Fibroblast of skin of right biceps (primary cell): ENCODE measurements at regions not wholly inside any gene's neighbourhood (a gene's known extent, or its start where the extent isn't known, plus 50 kb on each side); places are given as distances from the start of the nearest gene placed in this dataset.
"Not testable (repeated sequence)": the region's sequence is repeated elsewhere in the genome, so short reads cannot be mapped to it uniquely, and the experiment has no call there.

Experiments
- DNase-seq: peaks from one replicate; pipeline ENCODE4 v3.0.0-alpha.2; 2013

DNA sequence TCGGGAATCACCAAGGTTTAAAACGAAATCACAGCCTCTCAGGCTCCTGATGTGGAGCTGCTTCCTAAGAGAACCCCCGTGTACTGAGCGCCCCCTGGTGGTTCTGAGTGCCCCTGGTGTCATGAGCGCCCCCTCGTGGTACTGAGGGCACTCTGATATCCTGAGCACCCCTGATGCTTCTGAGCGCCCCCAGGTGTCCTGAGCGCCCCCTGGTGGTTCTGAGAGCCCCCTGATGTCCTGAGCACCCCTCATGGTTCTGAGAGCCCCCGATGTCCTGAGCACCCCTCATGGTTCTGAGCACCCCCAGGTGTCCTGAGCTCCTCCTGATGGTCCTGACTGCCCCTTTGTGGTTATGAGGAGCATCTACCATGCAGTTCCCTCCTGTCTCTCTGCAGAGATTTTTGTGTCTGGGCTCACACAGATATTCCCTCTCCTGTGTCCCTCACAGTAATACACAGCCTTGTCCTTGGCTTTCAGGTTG lies 1092.1 kb downstream of the TMEM121 start:
- not testable (repeated sequence) for DNase-seq

DNA sequence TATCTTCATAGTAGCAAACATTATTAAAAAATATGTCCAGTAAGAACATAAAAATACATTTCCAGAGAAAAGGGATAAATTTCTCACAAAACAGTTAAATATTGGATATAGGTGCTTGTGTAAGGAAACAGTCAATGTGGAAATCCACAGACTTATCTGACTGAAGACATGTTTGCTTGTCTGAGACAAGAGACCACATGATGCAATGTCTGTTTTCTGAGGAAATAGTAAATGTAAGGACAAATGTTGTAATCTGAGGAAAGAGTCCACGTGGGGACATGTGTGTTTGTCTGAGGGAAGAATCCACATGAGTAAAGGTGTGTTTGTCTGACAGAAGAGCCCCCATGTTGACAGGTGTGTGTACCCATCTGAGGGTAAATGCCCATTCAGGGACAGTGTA lies 1093.2 kb downstream of the TMEM121 start:
- no peak for DNase-seq

- no peak for DNase-seq
These were observed 1094.0 kb downstream of the TMEM121 start for GRCh38 chr14:106620368-106620767.

- DNase-seq: no peak
These were observed 1095.9 kb downstream of the TMEM121 start for GRCh38 chr14:106622200-106622745.

- DNase-seq: no peak
These were observed 1098.8 kb downstream of the TMEM121 start for GRCh38 chr14:106625186-106625585.

DNA sequence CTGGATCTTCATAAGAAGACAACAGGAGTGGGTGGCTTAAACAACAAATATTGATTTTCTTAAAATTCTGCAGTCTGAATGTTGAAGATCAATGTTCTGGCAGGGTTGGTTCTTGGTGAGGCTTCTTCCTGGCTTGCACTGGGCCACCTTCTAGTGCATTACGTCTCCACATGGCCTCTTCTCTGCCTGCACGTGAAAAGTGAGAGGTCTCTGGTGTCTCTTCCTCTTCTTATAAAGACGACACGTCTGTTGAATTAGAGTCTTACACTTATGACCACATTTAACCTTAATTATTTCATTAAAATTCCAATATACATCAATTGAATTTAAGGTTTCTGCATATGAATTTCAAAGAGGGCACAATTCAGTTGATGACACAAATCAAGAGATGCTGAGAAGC lies 1100.1 kb downstream of the TMEM121 start:
- DNase-seq: not testable (repeated sequence)

- not testable (repeated sequence) for DNase-seq
These were observed 1100.7 kb downstream of the TMEM121 start for GRCh38 chr14:106626942-106627588.

DNA sequence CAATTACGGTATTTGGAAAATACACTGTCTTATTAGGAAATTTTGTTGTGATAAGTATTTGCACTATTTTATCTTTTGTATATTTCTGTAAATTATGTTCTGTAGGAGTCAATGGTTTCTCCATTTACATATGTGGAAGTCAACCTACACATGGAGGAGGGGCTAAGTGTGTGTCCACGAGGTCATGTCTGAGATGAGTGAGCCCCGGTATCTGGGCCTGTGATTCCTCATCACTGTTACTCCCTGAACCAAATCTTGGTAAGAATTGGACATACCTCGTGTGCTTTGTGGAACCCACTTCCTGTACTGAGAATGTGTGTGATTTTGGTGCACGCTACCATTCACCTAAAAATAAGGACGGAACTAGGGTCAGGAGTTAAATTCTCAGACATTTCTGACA lies 1105.5 kb downstream of the TMEM121 start:
- DNase-seq: no peak

DNA sequence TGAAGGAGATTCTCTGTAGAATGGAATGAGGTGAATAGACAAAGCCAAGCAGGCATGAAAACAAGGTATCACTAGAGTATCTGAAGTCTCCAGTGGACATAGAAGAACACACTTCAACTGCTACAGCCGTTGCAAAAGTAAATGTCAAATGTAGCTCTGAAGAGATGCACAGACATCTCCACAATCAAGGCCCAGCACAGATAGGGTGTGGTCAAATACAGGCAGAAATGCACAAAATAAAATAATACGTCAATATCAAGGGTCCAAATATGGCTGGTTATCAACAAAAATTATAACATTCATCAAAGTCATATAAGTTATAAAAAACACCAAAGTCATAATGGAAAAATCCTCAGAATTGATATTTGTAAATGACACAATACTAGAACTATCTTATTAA lies 1107.3 kb downstream of the TMEM121 start:
- no peak for DNase-seq

DNA sequence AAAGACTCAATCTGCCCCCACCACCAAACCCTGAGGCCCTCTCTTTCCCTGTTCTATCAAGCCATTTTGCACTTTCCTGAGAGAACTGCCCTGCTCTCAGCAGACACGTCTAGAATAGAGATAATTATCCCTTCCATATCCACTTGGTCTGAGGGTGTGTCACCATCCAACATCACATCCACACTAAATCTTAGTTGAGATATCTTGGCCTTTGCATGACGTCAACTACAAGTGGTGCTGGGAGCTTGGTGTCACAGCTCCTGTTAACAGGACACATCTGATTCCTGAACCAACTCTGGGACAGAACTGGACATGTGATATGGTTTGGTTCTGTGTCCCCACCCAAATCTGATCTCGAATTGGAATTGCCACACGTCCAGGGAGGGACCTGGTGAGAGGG lies 1109.2 kb downstream of the TMEM121 start:
- no peak for DNase-seq

DNA sequence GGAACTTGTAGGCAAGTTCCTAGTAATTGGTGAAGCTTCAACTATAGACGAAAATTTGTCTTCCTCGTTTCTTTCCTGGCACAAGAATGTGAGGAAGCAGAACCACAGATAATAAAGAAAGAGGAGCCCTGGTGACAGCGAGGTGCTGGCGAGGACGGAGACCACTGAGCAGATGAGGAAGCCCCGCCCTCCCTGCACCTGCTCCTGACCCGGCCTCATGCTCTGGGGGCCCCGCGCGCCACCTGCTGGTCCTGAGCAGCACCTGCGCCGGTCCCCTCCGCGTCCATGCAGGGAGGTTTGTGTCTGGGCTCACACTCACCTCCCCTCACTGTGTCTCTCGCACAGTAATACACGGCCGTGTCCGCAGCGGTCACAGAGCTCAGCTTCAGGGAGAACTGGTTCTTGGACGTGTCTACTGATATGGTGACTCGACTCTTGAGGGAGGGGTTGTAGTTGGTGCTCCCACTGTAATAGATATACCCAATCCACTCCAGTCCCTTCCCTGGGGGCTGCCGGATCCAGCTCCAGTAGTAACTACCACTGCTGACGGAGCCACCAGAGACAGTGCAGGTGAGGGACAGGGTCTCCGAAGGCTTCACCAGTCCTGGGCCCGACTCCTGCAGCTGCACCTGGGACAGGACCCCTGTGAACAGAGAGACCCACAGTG lies 1112.5 kb downstream of the TMEM121 start:
- DNase-seq: not testable (repeated sequence)

DNA sequence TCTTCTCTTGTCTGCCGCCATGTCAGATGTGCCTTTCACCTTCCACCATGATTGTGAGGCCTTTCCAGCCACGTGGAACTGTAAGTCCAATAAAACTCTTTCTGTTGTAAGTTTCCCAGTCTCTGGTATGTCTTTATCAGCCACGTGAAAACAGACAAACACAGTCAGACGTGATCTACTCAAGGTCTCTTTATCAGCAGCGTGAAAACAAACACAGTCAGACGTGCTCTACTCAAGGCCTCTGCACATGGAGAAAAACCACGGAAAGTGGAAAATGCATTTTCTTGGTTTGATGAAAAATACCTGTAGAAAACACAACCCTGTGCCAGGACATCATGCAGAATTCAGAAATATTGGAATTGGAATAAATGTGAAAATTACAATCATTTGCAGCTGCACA lies 1115.7 kb downstream of the TMEM121 start:
- DNase-seq: no peak

GRCh38 chr14:106642971-106643370 lies 1116.6 kb downstream of the TMEM121 start:
- DNase-seq: not testable (repeated sequence)

DNA sequence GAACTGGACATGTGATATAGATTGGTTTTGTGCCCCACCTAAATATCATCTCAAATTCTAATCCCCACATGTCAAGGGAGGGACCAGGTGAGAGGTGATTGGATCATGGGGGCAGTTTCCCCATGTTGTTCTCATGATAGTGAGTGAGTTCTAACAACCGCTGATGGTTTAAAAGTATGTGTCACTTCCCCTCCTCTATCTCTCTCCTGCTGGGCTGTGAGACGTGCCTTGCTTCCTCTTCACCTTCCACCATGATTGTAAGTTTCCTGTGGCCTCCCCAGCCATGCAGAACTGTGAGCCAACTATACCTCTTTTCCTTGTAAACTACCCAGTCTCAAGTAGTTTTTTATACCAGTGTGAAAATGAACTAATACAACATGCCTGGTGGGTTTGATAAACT lies 1122.5 kb downstream of the TMEM121 start:
- not testable (repeated sequence) for DNase-seq

- no peak for DNase-seq
These were observed 1124.6 kb downstream of the TMEM121 start for GRCh38 chr14:106651016-106651415.

GRCh38 chr14:106652494-106652893 lies 1126.1 kb downstream of the TMEM121 start:
- DNase-seq: no peak

- DNase-seq: no peak
These were observed 1131.1 kb downstream of the TMEM121 start for GRCh38 chr14:106657460-106657859.

DNA sequence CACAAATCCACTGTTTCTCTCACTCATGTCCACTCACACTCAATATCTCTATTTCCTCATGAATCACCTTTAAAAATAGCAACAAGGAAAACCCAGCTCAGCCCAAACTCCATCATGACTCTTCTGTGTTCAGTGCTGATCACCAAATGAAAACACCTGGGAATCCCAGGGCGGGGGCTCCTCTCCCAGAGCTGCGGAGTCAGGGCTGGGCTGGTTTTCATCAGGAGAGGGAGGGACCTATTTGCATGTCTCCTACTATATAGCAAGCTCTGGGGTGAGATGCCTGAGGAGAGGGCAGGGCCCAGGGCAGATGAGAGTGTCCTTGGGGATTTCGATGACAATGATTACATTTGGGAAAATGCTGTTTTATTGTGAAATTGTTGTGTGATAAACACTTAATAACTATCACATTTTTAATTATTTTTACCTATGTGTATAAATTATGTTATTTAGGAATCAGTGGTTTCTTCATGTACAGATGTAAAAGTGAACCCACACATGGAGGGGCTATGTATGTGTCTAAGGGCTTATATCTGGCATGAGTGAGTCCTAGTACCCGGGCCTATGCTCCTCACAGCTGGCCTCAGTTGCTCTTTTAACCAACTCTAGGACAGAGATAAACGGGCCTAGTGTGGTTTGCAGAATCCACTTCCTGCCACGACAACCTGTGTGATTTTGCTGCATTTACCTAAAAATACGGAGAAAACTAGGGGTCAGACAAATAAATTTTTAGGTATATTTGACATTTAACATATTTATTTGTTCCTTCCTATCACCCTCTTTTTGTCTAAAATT lies 1131.9 kb downstream of the TMEM121 start:
- DNase-seq: not testable (repeated sequence)

DNA sequence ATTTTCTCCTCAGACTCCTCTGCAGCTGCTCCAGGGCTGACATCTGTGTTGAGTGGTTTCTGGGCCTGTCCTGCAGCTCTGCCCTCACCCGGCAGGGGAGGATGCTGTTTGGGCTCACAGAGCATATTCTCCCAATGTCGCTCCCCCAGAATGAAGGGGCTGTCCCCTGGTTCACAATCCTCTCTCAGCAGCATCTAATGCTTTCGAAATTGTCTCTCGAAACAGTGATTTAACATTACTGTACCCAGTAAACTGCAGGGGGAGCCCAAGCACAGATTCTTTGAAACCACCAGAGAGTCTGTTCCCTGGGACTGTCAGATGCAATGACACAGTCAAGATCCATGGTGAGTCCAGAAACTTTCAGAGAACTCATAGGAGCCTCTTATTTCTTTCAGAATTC lies 1135.2 kb downstream of the TMEM121 start:
- not testable (repeated sequence) for DNase-seq

GRCh38 chr14:106662936-106663550 lies 1136.7 kb downstream of the TMEM121 start:
- no peak for DNase-seq

GRCh38 chr14:106663805-106664410 lies 1137.5 kb downstream of the TMEM121 start:
- DNase-seq: not testable (repeated sequence)

- no peak for DNase-seq
These were observed 1139.4 kb downstream of the TMEM121 start for GRCh38 chr14:106665814-106666213.
